ENCODE measurements at regions not wholly inside any gene's neighbourhood (a gene's known extent, or its start where the extent isn't known, plus 50 kb on each side); places are given as distances from the start of the nearest gene placed in this dataset.

DNA sequence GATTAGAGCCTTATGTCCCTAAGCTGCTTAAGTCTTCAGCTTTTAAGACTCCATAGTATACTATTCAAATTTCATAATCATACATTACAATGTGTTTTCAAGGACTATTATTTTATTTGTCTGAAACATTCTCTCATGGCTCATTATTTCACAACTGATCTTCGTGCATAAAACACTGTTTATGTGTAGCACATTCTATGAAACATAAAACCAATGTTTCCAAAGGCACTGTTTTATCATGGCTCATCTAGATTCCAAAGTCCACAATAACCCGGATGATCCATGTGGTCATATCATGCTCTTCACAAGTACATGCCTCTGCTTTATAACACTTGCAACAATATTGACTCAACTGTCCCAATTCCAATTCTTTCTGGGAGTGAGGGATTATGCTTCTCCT is 806.1 kb downstream of the TNS3 start:
- Histone ChIP-seq H3K36me3 (ENCODE audit: insufficient read depth, low read length) (no peaks in the 10 kb centered on the region), H3K4me3 (ENCODE audit: low read length) (no peak overlapping the region), H3K4me1 (ENCODE audit: insufficient read depth, low read length) (no peaks in the 10 kb centered on the region)

DNA sequence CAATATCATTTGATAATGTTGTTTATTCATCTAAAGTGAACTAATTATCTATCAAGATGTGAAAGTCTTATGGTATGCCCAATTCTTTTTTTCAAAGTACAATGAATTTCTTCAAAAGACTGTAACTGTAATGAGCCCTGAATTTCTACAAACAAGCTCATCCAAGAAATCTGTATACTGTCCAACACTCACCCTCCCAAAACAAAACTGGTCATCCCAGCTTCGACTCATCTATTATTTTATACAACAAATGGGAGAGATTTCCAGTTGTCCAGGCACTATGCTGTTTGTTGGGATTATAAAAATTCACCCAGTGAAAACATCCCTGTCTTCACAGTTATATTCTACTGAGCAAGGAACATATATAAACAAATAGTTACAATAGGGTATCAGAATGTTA is 806.9 kb downstream of the TNS3 start:
- Histone ChIP-seq H3K27me3 (ENCODE audit: insufficient read depth, low read length) (no peaks in the 10 kb centered on the region), H3K9me3 (ENCODE audit: low read length) (no peaks in the 10 kb centered on the region), H3K36me3 (ENCODE audit: insufficient read depth, low read length) (no peaks in the 10 kb centered on the region), H3K4me1 (ENCODE audit: insufficient read depth, low read length) (no peaks in the 10 kb centered on the region), H2AFZ (ENCODE audit: low read depth, low read length) (no peak overlapping the region), H3K4me3 (ENCODE audit: low read length) (no peak overlapping the region)

More for the DNA sequence above, 806.1 kb downstream of the TNS3 start:
- H3K27me3 ChIP-seq (ENCODE audit: insufficient read depth, low read length) = no peaks in the 10 kb centered on the region
- no peak overlapping the region for H2AFZ ChIP-seq (ENCODE audit: low read depth, low read length)
- H3K9me3 ChIP-seq (ENCODE audit: low read length) = no peaks in the 10 kb centered on the region

DNA sequence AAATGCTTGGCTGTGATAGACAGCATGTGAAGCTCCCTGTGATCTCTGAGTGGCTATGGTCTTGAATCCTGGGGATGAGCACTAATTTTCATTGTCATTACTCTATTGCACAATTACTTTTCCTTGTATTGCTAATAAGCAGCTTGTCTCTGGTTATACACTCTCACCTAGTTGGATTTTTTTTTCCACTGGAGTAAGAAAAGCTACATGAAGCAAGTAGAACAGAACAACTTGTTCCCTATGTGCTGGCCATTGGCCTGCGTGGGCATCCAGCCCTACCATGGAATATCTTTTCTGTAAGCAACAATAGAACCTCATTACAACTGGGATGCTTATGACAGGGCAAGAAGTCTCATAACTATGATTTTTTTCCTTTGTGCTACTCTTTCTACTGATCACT is 807.4 kb downstream of the TNS3 start:
- no peaks in the 10 kb centered on the region for H3K27me3 ChIP-seq (ENCODE audit: insufficient read depth, low read length)
- no peaks in the 10 kb centered on the region for H3K36me3 ChIP-seq (ENCODE audit: insufficient read depth, low read length)
- no peaks in the 10 kb centered on the region for H3K4me1 ChIP-seq (ENCODE audit: insufficient read depth, low read length)
- H3K9me3 ChIP-seq (ENCODE audit: low read length) = no peaks in the 10 kb centered on the region
- no peak overlapping the region for H2AFZ ChIP-seq (ENCODE audit: low read depth, low read length)
- H3K4me3 ChIP-seq (ENCODE audit: low read length) = no peak overlapping the region

DNA sequence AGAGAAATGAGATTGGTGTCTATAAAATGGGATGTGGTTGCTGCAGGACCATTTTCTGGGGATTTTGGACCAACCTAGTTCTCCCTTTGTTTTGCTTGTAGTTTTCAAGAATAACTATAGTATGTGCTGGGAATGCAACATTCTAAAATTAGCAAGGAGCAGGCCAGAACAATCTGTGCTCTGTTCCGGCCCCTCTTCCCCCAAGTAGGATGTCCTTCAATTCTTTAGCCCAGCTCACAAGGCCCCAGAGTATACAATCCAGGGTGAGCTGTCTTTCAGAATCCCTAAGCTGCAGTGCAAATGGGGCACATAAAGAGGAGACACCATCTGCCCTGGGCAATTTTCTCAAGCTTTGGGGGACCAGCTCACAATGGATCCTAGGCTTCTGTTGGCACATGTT is 809.1 kb downstream of the TNS3 start:
- no peak overlapping the region for H3K4me3 ChIP-seq (ENCODE audit: low read length)
- no peak overlapping the region for H2AFZ ChIP-seq (ENCODE audit: low read depth, low read length)
- no peaks in the 10 kb centered on the region for H3K36me3 ChIP-seq (ENCODE audit: insufficient read depth, low read length)
- H3K4me1 ChIP-seq (ENCODE audit: insufficient read depth, low read length) = no peaks in the 10 kb centered on the region
- no peaks in the 10 kb centered on the region for H3K9me3 ChIP-seq (ENCODE audit: low read length)
- no peaks in the 10 kb centered on the region for H3K27me3 ChIP-seq (ENCODE audit: insufficient read depth, low read length)

DNA sequence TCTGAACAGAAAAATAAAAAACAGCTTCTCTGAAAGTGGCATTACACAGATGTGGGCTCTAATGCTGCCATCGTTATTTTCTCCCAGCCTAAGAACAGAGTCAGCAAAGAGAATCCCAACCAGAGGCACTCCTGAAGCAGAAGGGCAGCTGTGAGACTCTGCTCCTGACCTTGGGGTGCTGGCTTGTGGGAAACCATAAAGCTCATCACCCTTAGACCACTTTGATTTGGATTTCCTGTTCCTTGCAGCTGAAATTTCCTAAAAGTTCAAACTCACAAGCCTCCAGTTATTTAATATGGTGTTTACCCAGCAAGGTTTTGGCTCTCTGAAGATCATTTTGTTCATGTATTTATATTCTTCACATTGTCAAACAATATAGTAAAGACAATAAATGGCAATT is 814.8 kb downstream of the TNS3 start:
- no peak overlapping the region for H2AFZ ChIP-seq (ENCODE audit: low read depth, low read length)
- H3K27me3 ChIP-seq (ENCODE audit: insufficient read depth, low read length) = no peaks in the 10 kb centered on the region
- H3K9me3 ChIP-seq (ENCODE audit: low read length) = no peaks in the 10 kb centered on the region
- no peak overlapping the region for H3K4me3 ChIP-seq (ENCODE audit: low read length)
- H3K36me3 ChIP-seq (ENCODE audit: insufficient read depth, low read length) = no peaks in the 10 kb centered on the region
- H3K4me1 ChIP-seq (ENCODE audit: insufficient read depth, low read length) = no peaks in the 10 kb centered on the region

DNA sequence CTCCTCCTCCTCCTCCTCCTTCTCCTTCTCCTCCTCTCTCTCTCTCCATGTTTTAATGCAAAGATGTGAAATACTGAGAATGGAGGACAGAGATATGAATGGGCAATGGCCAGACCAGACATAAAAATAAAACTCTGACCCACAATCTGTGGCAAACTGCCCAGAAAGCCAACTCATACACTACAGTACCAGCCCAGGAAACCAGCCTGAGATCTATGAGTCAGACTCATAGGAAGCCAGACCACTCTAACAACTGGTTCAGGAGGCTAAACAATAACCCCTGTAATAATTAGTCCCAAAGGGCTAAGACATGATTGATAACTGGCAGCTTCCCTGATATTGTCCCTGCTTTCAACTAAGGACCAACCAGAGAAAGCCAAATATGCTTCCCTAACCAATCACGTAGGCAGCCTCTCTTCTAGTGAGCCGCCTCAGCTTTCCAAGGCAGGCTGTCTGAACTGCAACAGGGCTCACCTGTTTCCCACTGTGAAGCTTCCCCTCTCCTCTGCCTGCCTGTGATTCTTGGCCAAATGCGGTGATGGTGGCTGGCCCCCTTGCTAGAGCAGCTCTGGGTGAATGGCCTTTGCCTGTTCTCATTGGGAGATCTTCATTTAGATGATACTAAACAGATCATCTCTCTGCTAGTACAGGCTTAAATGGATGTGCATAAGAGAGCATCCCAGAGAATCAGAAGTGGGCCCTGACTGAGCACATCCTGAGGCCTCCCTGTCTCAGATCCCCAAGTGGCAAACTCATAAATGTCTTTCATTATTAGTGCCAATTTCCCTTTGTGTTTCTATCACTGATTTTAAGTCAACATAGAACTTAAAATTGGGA is 817.6 kb downstream of the TNS3 start:
- Histone ChIP-seq H3K9me3 (ENCODE audit: low read length) (no peaks in the 10 kb centered on the region), H2AFZ (ENCODE audit: low read depth, low read length) (no peak overlapping the region), H3K4me3 (ENCODE audit: low read length) (no peak overlapping the region), H3K4me1 (ENCODE audit: insufficient read depth, low read length) (no peaks in the 10 kb centered on the region), H3K27me3 (ENCODE audit: insufficient read depth, low read length) (no peaks in the 10 kb centered on the region), H3K36me3 (ENCODE audit: insufficient read depth, low read length) (no peaks in the 10 kb centered on the region)

DNA sequence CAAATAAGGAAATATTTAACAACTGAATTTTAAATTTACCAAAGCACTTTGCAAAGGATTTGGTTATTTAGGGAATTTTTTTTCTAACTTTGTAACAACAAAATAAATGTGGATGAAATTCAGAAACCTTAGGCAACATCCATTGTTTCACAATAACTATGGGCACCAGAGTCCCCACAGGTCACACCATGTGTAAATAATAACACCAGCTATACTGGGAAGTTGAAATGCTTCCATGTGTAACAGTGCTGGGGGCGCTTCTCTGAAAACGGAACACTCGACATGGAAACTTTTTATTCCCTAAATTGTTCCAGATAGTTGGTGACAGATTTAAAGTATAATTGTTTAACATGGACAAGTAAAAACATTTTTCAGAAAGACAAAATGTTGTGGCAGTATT is 818.6 kb downstream of the TNS3 start:
- Histone ChIP-seq H3K27me3 (ENCODE audit: insufficient read depth, low read length) (no peaks in the 10 kb centered on the region), H3K4me1 (ENCODE audit: insufficient read depth, low read length) (no peaks in the 10 kb centered on the region), H3K9me3 (ENCODE audit: low read length) (no peaks in the 10 kb centered on the region), H2AFZ (ENCODE audit: low read depth, low read length) (no peak overlapping the region), H3K36me3 (ENCODE audit: insufficient read depth, low read length) (no peaks in the 10 kb centered on the region), H3K4me3 (ENCODE audit: low read length) (no peak overlapping the region)

DNA sequence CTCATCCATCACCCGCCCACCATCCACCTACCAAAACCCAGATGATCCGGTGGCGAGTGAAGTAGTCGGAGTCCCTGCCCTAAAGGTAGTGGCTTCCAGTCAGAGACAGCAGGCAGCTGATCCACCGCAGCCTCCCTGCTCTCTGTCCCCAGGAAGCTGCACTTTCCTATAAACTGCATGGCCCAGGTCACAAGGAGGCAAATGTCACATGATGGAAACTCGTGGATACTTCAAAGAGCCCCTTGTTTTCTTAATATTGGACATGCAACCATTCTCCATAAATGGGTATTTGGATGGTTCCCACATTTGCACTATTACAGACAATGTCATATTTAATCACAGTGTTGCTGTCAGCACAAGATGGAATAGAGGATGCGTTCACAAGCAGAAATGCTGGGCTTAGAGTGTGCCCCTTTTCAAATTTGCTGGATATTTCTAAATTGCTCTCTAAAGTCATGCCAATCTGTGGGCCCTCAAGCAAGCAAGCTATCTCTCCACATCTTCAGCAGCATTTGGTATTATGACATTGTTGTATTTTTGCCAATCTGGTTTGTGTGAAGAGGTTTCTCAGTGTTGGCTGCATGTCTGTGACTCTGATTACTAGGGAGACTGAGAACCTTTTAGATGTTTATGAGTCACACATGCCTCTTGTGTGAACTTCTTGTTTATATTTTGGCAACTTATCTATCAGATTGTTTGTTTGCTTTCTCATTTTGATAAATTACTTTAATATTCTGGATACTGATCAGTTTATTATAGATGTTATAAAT is 822.0 kb downstream of the TNS3 start:
- no peak overlapping the region for H3K4me3 ChIP-seq (ENCODE audit: low read length)
- H3K9me3 ChIP-seq (ENCODE audit: low read length) = no peaks in the 10 kb centered on the region
- no peak overlapping the region for H2AFZ ChIP-seq (ENCODE audit: low read depth, low read length)
- H3K4me1 ChIP-seq (ENCODE audit: insufficient read depth, low read length) = no peaks in the 10 kb centered on the region
- no peaks in the 10 kb centered on the region for H3K36me3 ChIP-seq (ENCODE audit: insufficient read depth, low read length)
- no peaks in the 10 kb centered on the region for H3K27me3 ChIP-seq (ENCODE audit: insufficient read depth, low read length)

DNA sequence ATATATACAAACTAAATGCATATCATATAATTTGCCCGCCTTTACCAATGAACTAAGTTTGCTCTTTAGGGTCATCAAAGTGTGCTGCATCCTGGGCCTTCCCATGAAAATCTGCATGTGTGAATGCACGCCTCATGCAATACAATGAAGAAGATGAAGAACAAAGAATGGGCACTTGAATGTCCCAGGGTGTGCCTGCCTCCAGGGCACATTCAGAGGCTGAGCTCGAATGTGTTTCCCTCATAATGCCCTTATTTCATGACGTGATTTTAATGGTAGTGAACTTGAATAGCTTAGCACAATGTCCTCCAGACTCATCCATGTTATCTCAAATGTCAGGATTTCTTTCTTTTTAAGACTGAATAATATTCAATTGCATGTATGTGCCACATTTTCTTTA is 824.9 kb downstream of the TNS3 start:
- Histone ChIP-seq H3K9me3 (ENCODE audit: low read length) (no peaks in the 10 kb centered on the region), H2AFZ (ENCODE audit: low read depth, low read length) (no peak overlapping the region), H3K36me3 (ENCODE audit: insufficient read depth, low read length) (no peaks in the 10 kb centered on the region), H3K27me3 (ENCODE audit: insufficient read depth, low read length) (no peaks in the 10 kb centered on the region), H3K4me3 (ENCODE audit: low read length) (no peak overlapping the region), H3K4me1 (ENCODE audit: insufficient read depth, low read length) (no peaks in the 10 kb centered on the region)

DNA sequence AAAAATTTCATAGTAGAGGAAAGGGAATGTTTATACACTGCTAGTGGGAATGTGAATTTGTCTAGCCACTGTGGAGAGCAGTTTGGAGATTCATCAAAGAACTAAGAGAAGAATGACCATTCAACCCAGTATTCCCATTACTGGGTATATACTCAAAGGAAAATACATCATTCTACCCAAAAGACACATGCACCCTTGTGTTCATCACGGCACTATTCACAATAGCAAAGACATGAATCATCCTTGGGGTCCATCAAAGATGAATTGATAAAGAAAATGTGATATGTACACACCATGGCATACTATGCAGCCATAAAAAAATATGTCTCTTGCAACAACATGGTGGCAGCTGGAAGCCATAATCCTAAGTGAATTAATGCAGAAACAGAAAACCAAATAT is 825.7 kb downstream of the TNS3 start:
- no peaks in the 10 kb centered on the region for H3K27me3 ChIP-seq (ENCODE audit: insufficient read depth, low read length)
- no peaks in the 10 kb centered on the region for H3K4me1 ChIP-seq (ENCODE audit: insufficient read depth, low read length)
- no peak overlapping the region for H2AFZ ChIP-seq (ENCODE audit: low read depth, low read length)
- no peaks in the 10 kb centered on the region for H3K9me3 ChIP-seq (ENCODE audit: low read length)
- H3K36me3 ChIP-seq (ENCODE audit: insufficient read depth, low read length) = no peaks in the 10 kb centered on the region
- no peak overlapping the region for H3K4me3 ChIP-seq (ENCODE audit: low read length)

DNA sequence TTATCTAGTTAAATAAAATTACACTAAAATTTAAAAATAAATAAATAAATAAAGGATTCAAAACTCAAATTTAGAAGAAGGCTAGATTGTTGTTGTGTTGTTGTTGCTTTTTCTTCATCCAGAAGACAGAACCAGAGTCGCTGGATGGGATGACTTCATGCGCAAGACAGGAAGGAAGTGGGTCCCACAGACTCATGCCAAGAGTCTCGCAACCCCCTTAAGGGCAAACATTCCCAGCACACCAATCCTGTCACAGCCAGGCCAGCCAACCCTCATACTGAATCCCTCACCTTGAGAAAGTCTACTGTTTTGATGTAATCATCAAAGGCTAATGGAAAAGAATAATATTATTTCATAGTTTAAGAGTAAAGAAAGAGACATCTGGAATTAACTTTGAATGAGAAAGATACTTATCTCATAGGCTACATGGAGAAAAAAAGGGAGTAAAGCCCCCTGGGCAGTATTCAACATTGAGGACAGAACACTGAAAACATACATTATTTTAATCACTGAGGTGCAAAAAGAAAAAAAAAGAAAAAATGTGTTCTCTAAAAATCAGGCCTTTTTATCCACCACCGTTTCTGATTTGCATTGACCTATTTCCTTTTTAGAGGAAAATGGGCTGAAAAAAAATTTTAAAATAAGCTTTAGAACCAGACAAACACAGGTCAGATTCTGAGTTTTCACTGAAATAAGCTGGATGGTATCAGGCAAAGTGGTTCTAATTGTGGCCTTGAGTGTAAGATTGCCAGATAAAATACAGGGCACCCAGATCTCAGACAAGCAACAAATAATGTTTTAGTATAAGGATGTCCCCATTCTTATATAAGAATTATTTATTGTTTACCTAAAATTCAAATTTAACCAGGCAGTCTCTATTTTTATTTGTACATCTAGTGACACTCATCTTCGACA is 826.5 kb downstream of the TNS3 start:
- Histone ChIP-seq H3K36me3 (ENCODE audit: insufficient read depth, low read length) (no peaks in the 10 kb centered on the region), H3K9me3 (ENCODE audit: low read length) (no peaks in the 10 kb centered on the region), H3K4me3 (ENCODE audit: low read length) (no peak overlapping the region), H3K27me3 (ENCODE audit: insufficient read depth, low read length) (no peaks in the 10 kb centered on the region), H2AFZ (ENCODE audit: low read depth, low read length) (no peak overlapping the region), H3K4me1 (ENCODE audit: insufficient read depth, low read length) (no peaks in the 10 kb centered on the region)

DNA sequence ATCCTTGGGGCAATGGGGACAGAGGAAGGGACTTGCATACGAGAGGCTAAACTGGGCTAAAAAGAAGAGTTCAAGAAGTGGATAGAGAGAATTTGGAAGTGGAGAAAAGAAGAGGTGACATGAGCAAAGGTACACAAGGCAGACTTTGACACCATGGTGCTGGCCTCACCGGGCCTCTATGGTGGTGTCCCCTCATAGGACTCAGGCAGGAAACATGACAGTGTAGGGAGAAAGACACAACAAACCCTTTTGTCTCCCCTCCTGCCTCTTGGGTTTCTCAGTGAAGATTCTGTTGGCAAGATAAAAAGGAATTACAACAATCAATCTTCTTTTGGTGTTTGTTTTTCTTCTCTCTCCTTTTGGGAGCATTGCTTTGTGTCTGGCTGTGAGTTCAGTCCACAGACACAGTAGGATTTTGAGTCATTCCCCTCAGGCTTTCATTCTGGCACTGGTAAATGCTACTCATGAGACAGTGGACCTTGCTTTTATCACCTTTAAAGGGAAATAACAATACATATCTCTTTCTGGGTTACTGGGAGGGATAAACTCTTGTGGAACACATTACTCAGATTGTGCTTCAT is 827.7 kb downstream of the TNS3 start:
- no peak overlapping the region for H3K4me3 ChIP-seq (ENCODE audit: low read length)
- no peaks in the 10 kb centered on the region for H3K4me1 ChIP-seq (ENCODE audit: insufficient read depth, low read length)
- H3K9me3 ChIP-seq (ENCODE audit: low read length) = no peaks in the 10 kb centered on the region
- H3K36me3 ChIP-seq (ENCODE audit: insufficient read depth, low read length) = no peaks in the 10 kb centered on the region
- no peak overlapping the region for H2AFZ ChIP-seq (ENCODE audit: low read depth, low read length)
- H3K27me3 ChIP-seq (ENCODE audit: insufficient read depth, low read length) = no peaks in the 10 kb centered on the region

Measured in neuron (in vitro differentiated cells).